ENCODE measurements at regions not wholly inside any gene's neighbourhood (a gene's known extent, or its start where the extent isn't known, plus 50 kb on each side); places are given as distances from the start of the nearest gene placed in this dataset.
A peak's percentile ranks its signal among the peaks of the same experiment; 100 is the strongest.
"Not testable (repeated sequence)": the region's sequence is repeated elsewhere in the genome, so short reads cannot be mapped to it uniquely, and the experiment has no call there.

- TF ChIP-seq, protein P1, sequence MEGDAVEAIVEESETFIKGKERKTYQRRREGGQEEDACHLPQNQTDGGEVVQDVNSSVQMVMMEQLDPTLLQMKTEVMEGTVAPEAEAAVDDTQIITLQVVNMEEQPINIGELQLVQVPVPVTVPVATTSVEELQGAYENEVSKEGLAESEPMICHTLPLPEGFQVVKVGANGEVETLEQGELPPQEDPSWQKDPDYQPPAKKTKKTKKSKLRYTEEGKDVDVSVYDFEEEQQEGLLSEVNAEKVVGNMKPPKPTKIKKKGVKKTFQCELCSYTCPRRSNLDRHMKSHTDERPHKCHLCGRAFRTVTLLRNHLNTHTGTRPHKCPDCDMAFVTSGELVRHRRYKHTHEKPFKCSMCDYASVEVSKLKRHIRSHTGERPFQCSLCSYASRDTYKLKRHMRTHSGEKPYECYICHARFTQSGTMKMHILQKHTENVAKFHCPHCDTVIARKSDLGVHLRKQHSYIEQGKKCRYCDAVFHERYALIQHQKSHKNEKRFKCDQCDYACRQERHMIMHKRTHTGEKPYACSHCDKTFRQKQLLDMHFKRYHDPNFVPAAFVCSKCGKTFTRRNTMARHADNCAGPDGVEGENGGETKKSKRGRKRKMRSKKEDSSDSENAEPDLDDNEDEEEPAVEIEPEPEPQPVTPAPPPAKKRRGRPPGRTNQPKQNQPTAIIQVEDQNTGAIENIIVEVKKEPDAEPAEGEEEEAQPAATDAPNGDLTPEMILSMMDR (IDR thresholded peaks at IDR 0.05; ENCODE audit: insufficient read depth, low read length, severe bottlenecking): peak; percentile 50
- Histone ChIP-seq H3K4me3 (ENCODE audit: low read depth, low read length) (no peak overlapping the region), H3K36me3 (ENCODE audit: control insufficient read depth, insufficient read depth, low read length) (no peaks in the 10 kb centered on the region), H3K27me3 (ENCODE audit: control insufficient read depth, insufficient read depth, low read length) (no peaks in the 10 kb centered on the region)
- DNase-seq (ENCODE audit: low read depth) (peak; percentile 82), FAIRE-seq (no peak)
Observed at GRCh38 chr6:117795234-117795633, 111.8 kb upstream of the SLC35F1 start.

- DNase-seq (ENCODE audit: low read depth); H3K36me3 ChIP-seq (ENCODE audit: control insufficient read depth, insufficient read depth, low read length); H3K27me3 ChIP-seq (ENCODE audit: control insufficient read depth, insufficient read depth, low read length); H3K4me3 ChIP-seq (ENCODE audit: low read depth, low read length); FAIRE-seq: not testable (repeated sequence)
Observed at GRCh38 chr6:117798819-117799218, 108.2 kb upstream of the SLC35F1 start.

DNA sequence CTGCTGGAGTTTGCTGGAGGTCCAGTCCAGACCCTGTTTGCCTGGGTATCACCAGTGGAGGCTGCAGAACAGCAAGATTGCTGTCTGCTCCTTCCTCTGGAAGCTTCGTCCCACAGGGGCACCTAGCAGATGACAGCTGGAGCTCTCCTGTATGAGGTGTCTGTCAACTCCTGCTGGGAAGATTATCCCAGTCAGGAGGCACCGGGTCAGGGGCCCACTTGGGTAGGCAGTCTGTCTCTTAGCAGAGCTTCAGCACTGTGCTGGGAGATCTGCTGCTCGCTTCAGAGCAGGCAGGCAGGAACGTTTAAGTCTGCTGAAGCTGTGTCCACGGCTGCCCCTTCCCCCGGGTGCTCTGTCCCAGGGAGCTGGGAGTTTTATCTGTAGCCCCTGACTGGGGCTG lies 96.8 kb upstream of the SLC35F1 start:
- no peak overlapping the region for H3K4me3 ChIP-seq (ENCODE audit: low read depth, low read length)
- no peaks in the 10 kb centered on the region for H3K27me3 ChIP-seq (ENCODE audit: control insufficient read depth, insufficient read depth, low read length)
- FAIRE-seq (no peak), DNase-seq (ENCODE audit: low read depth) (no peak)
- TF ChIP-seq, protein P1 (IDR thresholded peaks at IDR 0.05; ENCODE audit: insufficient read depth, low read length, severe bottlenecking): no peak
- no peaks in the 10 kb centered on the region for H3K36me3 ChIP-seq (ENCODE audit: control insufficient read depth, insufficient read depth, low read length)

- DNase-seq (ENCODE audit: low read depth): no peak
- Histone ChIP-seq H3K4me3 (ENCODE audit: low read depth, low read length) (no peak overlapping the region), H3K36me3 (ENCODE audit: control insufficient read depth, insufficient read depth, low read length) (no peaks in the 10 kb centered on the region), H3K27me3 (ENCODE audit: control insufficient read depth, insufficient read depth, low read length) (no peaks in the 10 kb centered on the region)
- TF ChIP-seq, protein P1 (IDR thresholded peaks at IDR 0.05; ENCODE audit: insufficient read depth, low read length, severe bottlenecking): no peak
- FAIRE-seq: no peak
Observed at GRCh38 chr6:117817499-117817898, 89.6 kb upstream of the SLC35F1 start.

DNA sequence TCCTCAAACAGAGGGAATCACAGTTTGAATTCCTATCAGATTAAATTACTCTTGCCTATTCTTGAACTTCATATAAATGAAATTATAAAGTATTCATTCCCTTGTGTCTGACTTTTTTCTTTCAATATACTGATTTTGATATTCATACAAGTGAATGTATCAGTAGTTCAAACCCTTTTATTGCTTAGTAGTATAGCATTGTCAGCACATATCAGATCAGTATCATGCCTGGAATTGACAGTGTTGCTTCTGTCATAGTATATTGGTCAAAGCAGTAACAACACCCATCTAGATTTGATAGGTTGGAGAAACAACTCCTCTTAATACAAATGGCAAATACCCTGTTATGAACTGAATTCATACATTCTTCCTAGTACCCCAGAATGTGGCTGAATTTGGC lies 89.1 kb upstream of the SLC35F1 start:
- no peak for DNase-seq (ENCODE audit: low read depth)
- no peaks in the 10 kb centered on the region for H3K27me3 ChIP-seq (ENCODE audit: control insufficient read depth, insufficient read depth, low read length)
- TF ChIP-seq, protein P1 (IDR thresholded peaks at IDR 0.05; ENCODE audit: insufficient read depth, low read length, severe bottlenecking): no peak

GRCh38 chr6:117818449-117818848 lies 88.6 kb upstream of the SLC35F1 start:
- DNase-seq (ENCODE audit: low read depth) (no peak), FAIRE-seq (no peak)
- TF ChIP-seq, protein P1 (IDR thresholded peaks at IDR 0.05; ENCODE audit: insufficient read depth, low read length, severe bottlenecking): no peak
- no peak overlapping the region for H3K4me3 ChIP-seq (ENCODE audit: low read depth, low read length)
- no peaks in the 10 kb centered on the region for H3K36me3 ChIP-seq (ENCODE audit: control insufficient read depth, insufficient read depth, low read length)
- no peaks in the 10 kb centered on the region for H3K27me3 ChIP-seq (ENCODE audit: control insufficient read depth, insufficient read depth, low read length)

More for the DNA sequence above, 89.1 kb upstream of the SLC35F1 start:
- FAIRE-seq: no peak
- no peak overlapping the region for H3K4me3 ChIP-seq (ENCODE audit: low read depth, low read length)
- H3K36me3 ChIP-seq (ENCODE audit: control insufficient read depth, insufficient read depth, low read length): no peaks in the 10 kb centered on the region

All from bronchial epithelial cell (primary cell).